Common myeloid progenitor, CD34-positive (primary cell): ENCODE measurements at regions not wholly inside any gene's neighbourhood (a gene's known extent, or its start where the extent isn't known, plus 50 kb on each side); places are given as distances from the start of the nearest gene placed in this dataset.

Experiments used
- CTCF ChIA-PET: fragments of 350-600 bp; sonication (Branson Sonifier 250); formaldehyde crosslinking; loops from one replicate; lab custom pipeline; 2021; ENCODE audit warnings: antibody characterized with exemption; lab: Charles Lee
- POLR2A ChIA-PET: fragments of 350-600 bp; sonication (Branson Sonifier 250); formaldehyde crosslinking; loops from one replicate; lab custom pipeline; 2021; ENCODE audit warnings: antibody characterized with exemption; lab: Charles Lee
- DNase-seq, 3 donors: peaks; one replicate each; pipeline versions ENCODE4 v3.0.0 to v3.0.0-alpha.2; 2013
- H3K27ac ChIP-seq, 2 experiments: 1 replicate in 1 of 2; 2 replicates in 1 of 2; pipeline ENCODE4 v1.7.0; 2013; ENCODE audit warnings: inconsistent platforms in 2 of 2, low read length in 2 of 2, mild to moderate bottlenecking in 2 of 2, low read depth in 1 of 2, moderate library complexity in 1 of 2; ENCODE audit not compliant: severe bottlenecking in 2 of 2, insufficient read depth in 1 of 2, poor library complexity in 1 of 2
- H3K27me3 ChIP-seq, 5 experiments: replicated peaks in 2 of 5; 1 replicate in 3 of 5; 2 replicates in 2 of 5; pipeline versions ENCODE4 v1.6.1 to v1.7.0; 2013; ENCODE audit warnings: low read length in 4 of 5, mild to moderate bottlenecking in 2 of 5, moderate library complexity in 2 of 5, inconsistent platforms in 1 of 5; ENCODE audit not compliant: insufficient read depth in 5 of 5, control insufficient read depth in 4 of 5
- H3K36me3 ChIP-seq, 4 experiments: 1 replicate in 2 of 4; 2 replicates in 2 of 4; pipeline versions ENCODE4 v1.6.1 to v1.7.0; 2013; ENCODE audit warnings: low read length in 3 of 4, control low read depth in 1 of 4, mild to moderate bottlenecking in 1 of 4; ENCODE audit not compliant: control insufficient read depth in 4 of 4, insufficient read depth in 4 of 4
- H3K4me1 ChIP-seq, 4 experiments: 1 replicate in 3 of 4; 2 replicates in 1 of 4; pipeline versions ENCODE4 v1.6.1 to v1.7.1; 2013; ENCODE audit warnings: low read length in 3 of 4, mild to moderate bottlenecking in 3 of 4, control low read depth in 1 of 4, inconsistent platforms in 1 of 4, moderate library complexity in 1 of 4; ENCODE audit not compliant: control insufficient read depth in 4 of 4, insufficient read depth in 4 of 4; ENCODE audit errors: control extremely low read depth in 1 of 4
- H3K4me3 ChIP-seq, 7 experiments: 1 replicate in 4 of 7; 2 replicates in 3 of 7; pipeline versions ENCODE4 v1.5.1 to v1.7.0; 2013; ENCODE audit warnings: mild to moderate bottlenecking in 7 of 7, low read length in 6 of 7, moderate library complexity in 6 of 7, inconsistent platforms in 2 of 7, low read depth in 2 of 7, control low read depth in 1 of 7; ENCODE audit not compliant: insufficient read depth in 4 of 7, control insufficient read depth in 1 of 7; ENCODE audit errors: extremely low read depth in 1 of 7
- H3K9me3 ChIP-seq, 5 experiments: 1 replicate in 4 of 5; 2 replicates in 1 of 5; pipeline versions ENCODE4 v1.6.1 to v1.7.1; 2013; ENCODE audit warnings: low read length in 4 of 5, mild to moderate bottlenecking in 2 of 5, inconsistent platforms in 1 of 5, low read depth in 1 of 5, moderate library complexity in 1 of 5; ENCODE audit not compliant: control insufficient read depth in 4 of 5, insufficient read depth in 2 of 5; ENCODE audit errors: control extremely low read depth in 1 of 5
- WGBS: methylation state at CpG from one replicate; pipeline ENCODE4 v1.1.5; 2013; ENCODE audit not compliant: insufficient coverage; 5-methylcytosine and 5-hydroxymethylcytosine counted together

GRCh38 chr3:188979248-188979647 is 192.5 kb upstream of the TPRG1 start:
- Histone ChIP-seq H3K4me1 (peaks cover 4 to 15% (median 12%) of the 10 kb centered on the region in 4 experiments), H3K36me3 (no peaks in the 10 kb centered on the region), H3K9me3 (no peaks in the 10 kb centered on the region), H3K4me3 (no peak overlapping the region), H3K27me3 (peaks cover 0 to 13% (median 10%) of the 10 kb centered on the region in 5 experiments), H3K27ac (no peak overlapping the region)
- no peak for DNase-seq
- POLR2A ChIA-PET: no interaction called here
- WGBS: 88% methylated on average over 5 of the region's 7 CpGs
- CTCF ChIA-PET: no interaction called here

- ChIA-PET CTCF (no interaction called here), POLR2A (no interaction called here)
- Histone ChIP-seq H3K27me3 (peaks cover 0 to 12% (median 10%) of the 10 kb centered on the region in 5 experiments), H3K4me3 (no peak overlapping the region), H3K9me3 (no peaks in the 10 kb centered on the region), H3K36me3 (no peaks in the 10 kb centered on the region), H3K4me1 (peaks cover 0 to 9% (median 7%) of the 10 kb centered on the region in 4 experiments), H3K27ac (no peak overlapping the region)
- DNase-seq: no peak
- 96% methylated on average over 4 of the region's 6 CpGs for WGBS
Measured at GRCh38 chr3:188979669-188980310, 192.0 kb upstream of the TPRG1 start.

- DNase-seq: no peak
- peaks cover 0 to 2% (median 0%) of the 10 kb centered on the region in 5 experiments for H3K27me3 ChIP-seq
- H3K4me1 ChIP-seq: peaks cover 0 to 3% (median 0%) of the 10 kb centered on the region in 4 experiments
- H3K9me3 ChIP-seq: peaks cover 0 to 3% (median 0%) of the 10 kb centered on the region in 5 experiments
- no peaks in the 10 kb centered on the region for H3K36me3 ChIP-seq
- POLR2A ChIA-PET: no interaction called here
- CTCF ChIA-PET: no interaction called here
- WGBS: 90% methylated on average over 1 of the region's 4 CpGs
- H3K27ac ChIP-seq: no peak overlapping the region
- H3K4me3 ChIP-seq: no peak overlapping the region
Measured at GRCh38 chr3:188993181-188993580, 178.6 kb upstream of the TPRG1 start.

- no peak overlapping the region for H3K4me3 ChIP-seq
- ChIA-PET POLR2A (no interaction called here), CTCF (interaction anchor here (1.0 kb wide), 1 partner anchor 9 kb away, joined by 4 read pairs; no protein-coding TSS in a partner anchor)
- no peaks in the 10 kb centered on the region for H3K36me3 ChIP-seq
- H3K9me3 ChIP-seq: no peaks in the 10 kb centered on the region
- H3K27ac ChIP-seq: no peak overlapping the region
- no peaks in the 10 kb centered on the region for H3K4me1 ChIP-seq
- DNase-seq: no peak
- no peaks in the 10 kb centered on the region for H3K27me3 ChIP-seq
Measured at GRCh38 chr3:189001559-189001958, 170.2 kb upstream of the TPRG1 start.

- no peak overlapping the region for H3K27ac ChIP-seq
- 100% methylated on average over 1 of the region's 1 CpG for WGBS
- no peak overlapping the region for H3K4me3 ChIP-seq
- no peak for DNase-seq
- no peaks in the 10 kb centered on the region for H3K27me3 ChIP-seq
- CTCF ChIA-PET: no interaction called here
- POLR2A ChIA-PET: no interaction called here
- H3K4me1 ChIP-seq: no peaks in the 10 kb centered on the region
- H3K36me3 ChIP-seq: no peaks in the 10 kb centered on the region
- H3K9me3 ChIP-seq: no peaks in the 10 kb centered on the region
Measured at GRCh38 chr3:189003410-189003809, 168.4 kb upstream of the TPRG1 start.

- ChIA-PET POLR2A (no interaction called here), CTCF (no interaction called here)
- Histone ChIP-seq H3K27me3 (no peaks in the 10 kb centered on the region), H3K4me3 (no peak overlapping the region), H3K4me1 (no peaks in the 10 kb centered on the region), H3K9me3 (peaks cover 0 to 9% (median 3%) of the 10 kb centered on the region in 5 experiments), H3K27ac (no peak overlapping the region), H3K36me3 (no peaks in the 10 kb centered on the region)
- no peak for DNase-seq
Measured at GRCh38 chr3:189013224-189013888, 158.4 kb upstream of the TPRG1 start.

GRCh38 chr3:189014526-189014925 is 157.2 kb upstream of the TPRG1 start:
- H3K4me1 ChIP-seq: no peaks in the 10 kb centered on the region
- H3K27me3 ChIP-seq: no peaks in the 10 kb centered on the region
- no peak overlapping the region for H3K27ac ChIP-seq
- H3K36me3 ChIP-seq: no peaks in the 10 kb centered on the region
- no peak overlapping the region for H3K4me3 ChIP-seq
- no peak for DNase-seq
- ChIA-PET POLR2A (no interaction called here), CTCF (no interaction called here)
- peaks cover 0 to 9% (median 3%) of the 10 kb centered on the region in 5 experiments for H3K9me3 ChIP-seq
